T-cell (primary cell): ENCODE measurements at regions not wholly inside any gene's neighbourhood (a gene's known extent, or its start where the extent isn't known, plus 50 kb on each side); places are given as distances from the start of the nearest gene placed in this dataset.

Experiments used
- ATAC-seq, 4 experiments: fragments of 200-7000 bp in 3 of 4; fragments of 150-1000 bp in 1 of 4; cut with Tn5 transposase; replicated peaks in 1 of 4; 1 replicate in 3 of 4; 2 replicates in 1 of 4; pipeline ENCODE4 v1.10.0; 2021; ENCODE audit warnings: moderate library complexity in 3 of 4, mild to moderate bottlenecking in 2 of 4, moderate number of reproducible peaks in 1 of 4
- CTCF ChIA-PET, 2 donors: fragments of 300-600 bp; sonication (Branson Sonifier 250); formaldehyde crosslinking; loops; one replicate each; lab custom pipeline; 2022; ENCODE audit warnings: antibody characterized with exemption in 2 of 2; lab: Charles Lee
- POLR2A ChIA-PET, 2 donors: fragments of 300-600 bp; sonication (Branson Sonifier 250); formaldehyde crosslinking; loops; one replicate each; lab custom pipeline; 2022; ENCODE audit warnings: antibody characterized with exemption in 2 of 2; lab: Charles Lee
- DNase-seq, 35 experiments: peaks; one replicate each; pipeline versions ENCODE4 v3.0.0 to v3.0.0-alpha.2; 2013 to 2023
- H3K27ac ChIP-seq: one replicate; pipeline ENCODE4 v1.5.1; 2013; ENCODE audit warnings: low read length
- H3K27me3 ChIP-seq, 2 experiments: replicated peaks in 1 of 2; 1 replicate in 1 of 2; 2 replicates in 1 of 2; pipeline versions ENCODE4 v1.6.1 to v1.7.0; 2013; ENCODE audit warnings: low read length in 1 of 2, mixed read lengths in 1 of 2; ENCODE audit not compliant: control insufficient read depth in 2 of 2, insufficient read depth in 2 of 2; ENCODE audit errors: extremely low read depth in 1 of 2
- H3K36me3 ChIP-seq, 2 donors: 1 replicate in 1 of 2; 2 replicates in 1 of 2; pipeline versions ENCODE4 v1.6.1 to v1.7.0; 2013; ENCODE audit warnings: low read length in 1 of 2; ENCODE audit not compliant: control insufficient read depth in 2 of 2, insufficient read depth in 1 of 2; ENCODE audit errors: extremely low read depth in 1 of 2
- H3K4me1 ChIP-seq, 2 experiments: 1 replicate in 1 of 2; 2 replicates in 1 of 2; pipeline versions ENCODE4 v1.6.1 to v1.7.0; 2013; ENCODE audit warnings: low read length in 2 of 2, mixed read lengths in 1 of 2; ENCODE audit not compliant: insufficient read depth in 2 of 2, control insufficient read depth in 1 of 2; ENCODE audit errors: extremely low read depth in 1 of 2
- H3K4me3 ChIP-seq, 2 donors: 1 replicate in 1 of 2; 2 replicates in 1 of 2; pipeline versions ENCODE4 v1.5.1 to v1.7.0; 2013; ENCODE audit warnings: mild to moderate bottlenecking in 2 of 2, low read length in 1 of 2, moderate library complexity in 1 of 2; ENCODE audit not compliant: control insufficient read depth in 1 of 2; ENCODE audit errors: extremely low read depth in 1 of 2
- H3K9me3 ChIP-seq: 2 replicates; pipeline ENCODE4 v1.7.0; 2013
- H3K27ac Mint-ChIP-seq, 2 donors: one replicate each; pipeline ENCODE4 v1.8.0; 2020 to 2021; ENCODE audit warnings: mild to moderate bottlenecking in 2 of 2, mixed read lengths in 2 of 2
- H3K27me3 Mint-ChIP-seq, 2 donors: one replicate each; pipeline ENCODE4 v1.8.0; 2021 to 2022; ENCODE audit warnings: mixed read lengths in 2 of 2
- H3K36me3 Mint-ChIP-seq: one replicate; pipeline ENCODE4 v1.8.0; 2021; ENCODE audit warnings: mixed read lengths
- H3K4me1 Mint-ChIP-seq, 3 donors: one replicate each; pipeline ENCODE4 v1.8.0; 2020 to 2022; ENCODE audit warnings: mixed read lengths in 3 of 3, mild to moderate bottlenecking in 1 of 3
- H3K4me3 Mint-ChIP-seq, 3 donors: one replicate each; pipeline ENCODE4 v1.8.0; 2020 to 2022; ENCODE audit warnings: mild to moderate bottlenecking in 3 of 3, mixed read lengths in 3 of 3, moderate library complexity in 3 of 3
- H3K9me3 Mint-ChIP-seq, 3 donors: one replicate each; pipeline ENCODE4 v1.8.0; 2020 to 2022; ENCODE audit warnings: mixed read lengths in 3 of 3
- WGBS: methylation state at CpG from one replicate; pipeline ENCODE4 v1.1.5; 2013; ENCODE audit warnings: missing lambda C conversion rate; ENCODE audit not compliant: insufficient coverage; 5-methylcytosine and 5-hydroxymethylcytosine counted together

GRCh38 chr18:27585602-27586173, 400.6 kb upstream of the CHST9 start:
- H3K27me3 Mint-ChIP-seq: no peaks in the 10 kb centered on the region
- CTCF ChIA-PET: no interaction called here
- H3K4me3 Mint-ChIP-seq: no peak overlapping the region

GRCh38 chr18:27583466-27583865, 398.4 kb upstream of the CHST9 start:
- no peaks in the 10 kb centered on the region for H3K27me3 Mint-ChIP-seq
- Histone ChIP-seq H3K27ac (no peak overlapping the region), H3K4me3 (no peak overlapping the region), H3K4me1 (no peaks in the 10 kb centered on the region), H3K36me3 (no peaks in the 10 kb centered on the region), H3K9me3 (no peaks in the 10 kb centered on the region), H3K27me3 (no peaks in the 10 kb centered on the region)
- DNase-seq: no peak
- no peak overlapping the region for H3K27ac Mint-ChIP-seq
- ChIA-PET CTCF (no interaction called here), POLR2A (no interaction called here)
- no CpG with 5 or more reads among the region's 1 CpG for WGBS
- peaks cover 12 to 21% (median 15%) of the 10 kb centered on the region in 3 donors for H3K9me3 Mint-ChIP-seq
- H3K36me3 Mint-ChIP-seq: no peaks in the 10 kb centered on the region
- ATAC-seq: no peak
- H3K4me1 Mint-ChIP-seq: no peaks in the 10 kb centered on the region
- no peak overlapping the region for H3K4me3 Mint-ChIP-seq

More at GRCh38 chr18:27585602-27586173, 400.6 kb upstream of the CHST9 start:
- Mint-ChIP-seq H3K9me3 (peaks cover 12 to 26% (median 14%) of the 10 kb centered on the region in 3 donors), H3K27ac (no peak overlapping the region), H3K4me1 (no peaks in the 10 kb centered on the region), H3K36me3 (no peaks in the 10 kb centered on the region)
- Histone ChIP-seq H3K27ac (no peak overlapping the region), H3K4me3 (no peak overlapping the region), H3K36me3 (no peaks in the 10 kb centered on the region), H3K9me3 (no peaks in the 10 kb centered on the region), H3K27me3 (no peaks in the 10 kb centered on the region), H3K4me1 (no peaks in the 10 kb centered on the region)
- ATAC-seq (no peak), DNase-seq (no peak)
- POLR2A ChIA-PET: no interaction called here
- WGBS: 54% methylated on average over 5 of the region's 10 CpGs

- POLR2A ChIA-PET: no interaction called here
Observed at GRCh38 chr18:27582760-27583412, 397.8 kb upstream of the CHST9 start.

GRCh38 chr18:27581296-27581904, 396.3 kb upstream of the CHST9 start:
- Histone ChIP-seq H3K9me3 (no peaks in the 10 kb centered on the region), H3K36me3 (no peaks in the 10 kb centered on the region), H3K4me3 (no peak overlapping the region), H3K4me1 (no peaks in the 10 kb centered on the region), H3K27me3 (no peaks in the 10 kb centered on the region), H3K27ac (no peak overlapping the region)
- Mint-ChIP-seq H3K36me3 (no peaks in the 10 kb centered on the region), H3K9me3 (peaks cover 6 to 21% (median 15%) of the 10 kb centered on the region in 3 donors), H3K4me1 (no peaks in the 10 kb centered on the region), H3K27ac (no peak overlapping the region), H3K27me3 (no peaks in the 10 kb centered on the region), H3K4me3 (no peak overlapping the region)
- POLR2A ChIA-PET: interaction anchor here in 1 of 2 donors (0.6 kb wide), 1 partner anchor 261 kb away, joined by 7 read pairs; no protein-coding TSS in a partner anchor
- DNase-seq (no peak), ATAC-seq (no peak)
- 0% methylated on average over 1 of the region's 3 CpGs for WGBS
- CTCF ChIA-PET: no interaction called here

More at GRCh38 chr18:27582760-27583412, 397.8 kb upstream of the CHST9 start:
- Histone ChIP-seq H3K27me3 (no peaks in the 10 kb centered on the region), H3K27ac (no peak overlapping the region), H3K4me1 (no peaks in the 10 kb centered on the region), H3K9me3 (no peaks in the 10 kb centered on the region), H3K36me3 (no peaks in the 10 kb centered on the region), H3K4me3 (no peak overlapping the region)
- Mint-ChIP-seq H3K4me1 (no peaks in the 10 kb centered on the region), H3K36me3 (no peaks in the 10 kb centered on the region), H3K27ac (no peak overlapping the region), H3K27me3 (no peaks in the 10 kb centered on the region), H3K4me3 (no peak overlapping the region), H3K9me3 (peaks cover 6 to 21% (median 11%) of the 10 kb centered on the region in 3 donors)
- DNase-seq (no peak), ATAC-seq (no peak)
- CTCF ChIA-PET: no interaction called here
- WGBS: 67% methylated on average over 1 of the region's 4 CpGs

GRCh38 chr18:27579364-27579763, 394.3 kb upstream of the CHST9 start:
- H3K36me3 Mint-ChIP-seq: no peaks in the 10 kb centered on the region
- H3K27ac Mint-ChIP-seq: no peak overlapping the region
- no peak overlapping the region for H3K4me3 Mint-ChIP-seq
- H3K27me3 Mint-ChIP-seq: no peaks in the 10 kb centered on the region
- ChIA-PET POLR2A (no interaction called here), CTCF (no interaction called here)
- Histone ChIP-seq H3K36me3 (no peaks in the 10 kb centered on the region), H3K27me3 (no peaks in the 10 kb centered on the region), H3K27ac (no peak overlapping the region), H3K9me3 (no peaks in the 10 kb centered on the region), H3K4me1 (no peaks in the 10 kb centered on the region), H3K4me3 (no peak overlapping the region)
- WGBS: 100% methylated on average over 1 of the region's 2 CpGs
- ATAC-seq: no peak
- no peaks in the 10 kb centered on the region for H3K4me1 Mint-ChIP-seq
- peaks cover 6 to 28% (median 19%) of the 10 kb centered on the region in 3 donors for H3K9me3 Mint-ChIP-seq
- DNase-seq: no peak

GRCh38 chr18:27577752-27578151, 392.6 kb upstream of the CHST9 start:
- Mint-ChIP-seq H3K4me1 (no peaks in the 10 kb centered on the region), H3K4me3 (no peak overlapping the region), H3K36me3 (no peaks in the 10 kb centered on the region), H3K27ac (no peak overlapping the region), H3K27me3 (no peaks in the 10 kb centered on the region), H3K9me3 (peaks cover 6 to 20% (median 19%) of the 10 kb centered on the region in 3 donors)
- Histone ChIP-seq H3K4me3 (no peak overlapping the region), H3K9me3 (no peaks in the 10 kb centered on the region), H3K4me1 (no peaks in the 10 kb centered on the region), H3K27me3 (no peaks in the 10 kb centered on the region), H3K27ac (no peak overlapping the region), H3K36me3 (no peaks in the 10 kb centered on the region)
- 75% methylated on average over 2 of the region's 5 CpGs for WGBS
- ATAC-seq (no peak), DNase-seq (no peak)
- CTCF ChIA-PET: no interaction called here
- POLR2A ChIA-PET: no interaction called here
